Activated CD8-positive, alpha-beta memory T cell treated with anti-CD3 and anti-CD28 coated beads, Interleukin-2, amount 50 U/mL, for 48 hours (primary cell): ENCODE measurements at regions not wholly inside any gene's neighbourhood (a gene's known extent, or its start where the extent isn't known, plus 50 kb on each side); places are given as distances from the start of the nearest gene placed in this dataset.
A peak's percentile ranks its signal among the peaks of the same experiment; 100 is the strongest.

ENCODE experiments used
- DNase-seq: peaks from one replicate; pipeline ENCODE4 v3.0.0-alpha.2; 2020

GRCh38 chr2:120983344-120983743 lies 247.7 kb downstream of the GLI2 start:
- no peak for DNase-seq

- no peak for DNase-seq
Measured at GRCh38 chr2:120984046-120984445, 248.4 kb downstream of the GLI2 start.

GRCh38 chr2:120984452-120985173 lies 248.9 kb downstream of the GLI2 start:
- no peak for DNase-seq

GRCh38 chr2:120985174-120985996 lies 249.7 kb downstream of the GLI2 start:
- no peak for DNase-seq

- no peak for DNase-seq
Measured at GRCh38 chr2:120985997-120986651, 250.5 kb downstream of the GLI2 start.

GRCh38 chr2:120986898-120987650 lies 251.4 kb downstream of the GLI2 start:
- no peak for DNase-seq

GRCh38 chr2:120988051-120988699 lies 252.5 kb downstream of the GLI2 start:
- DNase-seq: peak; percentile 12

- DNase-seq: peak; percentile 29
Measured at GRCh38 chr2:120988700-120989511, 253.2 kb downstream of the GLI2 start.

GRCh38 chr2:120989512-120990441 lies 254.1 kb downstream of the GLI2 start:
- DNase-seq: peak; percentile 34

- DNase-seq: no peak
Measured at GRCh38 chr2:120990451-120990871, 254.8 kb downstream of the GLI2 start.

- DNase-seq: no peak
Measured at GRCh38 chr2:120991441-120991840, 255.8 kb downstream of the GLI2 start.

GRCh38 chr2:120992791-120993555 lies 257.3 kb downstream of the GLI2 start:
- no peak for DNase-seq

GRCh38 chr2:120993661-120994060 lies 258.0 kb downstream of the GLI2 start:
- no peak for DNase-seq

GRCh38 chr2:120994301-120994995 lies 258.8 kb downstream of the GLI2 start:
- DNase-seq: no peak

- DNase-seq: no peak
Measured at GRCh38 chr2:120995152-120995551, 259.5 kb downstream of the GLI2 start.

GRCh38 chr2:120995656-120996190 lies 260.1 kb downstream of the GLI2 start:
- no peak for DNase-seq

GRCh38 chr2:120999377-121000097 lies 263.9 kb downstream of the GLI2 start:
- no peak for DNase-seq

GRCh38 chr2:121000804-121001203 lies 265.1 kb downstream of the GLI2 start:
- no peak for DNase-seq
